ENCODE measurements at regions not wholly inside any gene's neighbourhood (a gene's known extent, or its start where the extent isn't known, plus 50 kb on each side); places are given as distances from the start of the nearest gene placed in this dataset.

DNA sequence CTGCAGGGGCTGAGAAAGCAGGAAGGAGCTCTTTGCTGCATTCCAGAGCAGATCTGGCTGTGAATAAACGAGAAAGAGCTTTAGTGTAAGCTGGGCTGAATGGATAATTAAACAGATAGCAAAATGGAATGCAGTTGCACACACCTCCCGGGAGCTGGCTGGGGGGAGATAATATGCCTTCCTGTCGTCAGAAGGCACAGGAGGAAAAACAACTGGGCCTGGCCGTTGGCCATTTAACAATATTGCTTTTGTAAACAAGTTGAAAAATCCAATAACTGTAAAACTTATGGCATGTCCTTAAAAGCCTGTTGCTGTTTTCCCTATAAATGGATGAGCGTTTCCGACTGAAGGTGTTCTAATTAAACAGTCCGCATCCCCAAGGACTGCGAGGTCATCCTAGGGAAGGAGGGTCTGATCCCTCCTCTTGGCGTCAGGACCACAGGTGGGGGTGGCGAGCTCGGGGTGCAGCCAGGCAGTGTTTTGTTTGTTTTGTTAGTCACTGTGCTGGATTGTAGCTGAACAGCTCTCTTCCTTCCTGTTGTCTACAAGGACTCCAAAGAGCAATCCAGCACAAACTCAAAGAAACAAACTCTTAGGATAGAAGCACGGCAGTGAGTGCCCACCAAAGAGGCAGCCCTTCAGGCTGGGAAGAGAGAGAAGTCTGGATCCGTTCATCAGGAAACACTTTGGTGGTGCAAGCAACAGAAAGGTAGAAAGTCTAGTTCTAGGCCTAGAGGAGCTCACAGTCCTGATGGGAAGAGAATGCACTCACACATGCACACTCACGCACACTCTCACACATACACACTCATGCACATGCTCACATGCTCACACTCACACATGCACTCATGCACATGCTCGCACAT, 133.4 kb upstream of the SMAD3 start (continued):
- no peak for TF ChIP-seq ZNF217 (CRISPR knock-in tag; IDR thresholded peaks at IDR 0.05)
- TF ChIP-seq, protein P1, sequence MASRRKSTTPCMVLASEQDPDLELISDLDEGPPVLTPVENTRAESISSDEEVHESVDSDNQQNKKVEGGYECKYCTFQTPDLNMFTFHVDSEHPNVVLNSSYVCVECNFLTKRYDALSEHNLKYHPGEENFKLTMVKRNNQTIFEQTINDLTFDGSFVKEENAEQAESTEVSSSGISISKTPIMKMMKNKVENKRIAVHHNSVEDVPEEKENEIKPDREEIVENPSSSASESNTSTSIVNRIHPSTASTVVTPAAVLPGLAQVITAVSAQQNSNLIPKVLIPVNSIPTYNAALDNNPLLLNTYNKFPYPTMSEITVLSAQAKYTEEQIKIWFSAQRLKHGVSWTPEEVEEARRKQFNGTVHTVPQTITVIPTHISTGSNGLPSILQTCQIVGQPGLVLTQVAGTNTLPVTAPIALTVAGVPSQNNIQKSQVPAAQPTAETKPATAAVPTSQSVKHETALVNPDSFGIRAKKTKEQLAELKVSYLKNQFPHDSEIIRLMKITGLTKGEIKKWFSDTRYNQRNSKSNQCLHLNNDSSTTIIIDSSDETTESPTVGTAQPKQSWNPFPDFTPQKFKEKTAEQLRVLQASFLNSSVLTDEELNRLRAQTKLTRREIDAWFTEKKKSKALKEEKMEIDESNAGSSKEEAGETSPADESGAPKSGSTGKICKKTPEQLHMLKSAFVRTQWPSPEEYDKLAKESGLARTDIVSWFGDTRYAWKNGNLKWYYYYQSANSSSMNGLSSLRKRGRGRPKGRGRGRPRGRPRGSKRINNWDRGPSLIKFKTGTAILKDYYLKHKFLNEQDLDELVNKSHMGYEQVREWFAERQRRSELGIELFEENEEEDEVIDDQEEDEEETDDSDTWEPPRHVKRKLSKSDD (conservative IDR thresholded peaks at IDR 0.05; ENCODE audit: low read length) = no peak
- TF ChIP-seq, protein P2, sequence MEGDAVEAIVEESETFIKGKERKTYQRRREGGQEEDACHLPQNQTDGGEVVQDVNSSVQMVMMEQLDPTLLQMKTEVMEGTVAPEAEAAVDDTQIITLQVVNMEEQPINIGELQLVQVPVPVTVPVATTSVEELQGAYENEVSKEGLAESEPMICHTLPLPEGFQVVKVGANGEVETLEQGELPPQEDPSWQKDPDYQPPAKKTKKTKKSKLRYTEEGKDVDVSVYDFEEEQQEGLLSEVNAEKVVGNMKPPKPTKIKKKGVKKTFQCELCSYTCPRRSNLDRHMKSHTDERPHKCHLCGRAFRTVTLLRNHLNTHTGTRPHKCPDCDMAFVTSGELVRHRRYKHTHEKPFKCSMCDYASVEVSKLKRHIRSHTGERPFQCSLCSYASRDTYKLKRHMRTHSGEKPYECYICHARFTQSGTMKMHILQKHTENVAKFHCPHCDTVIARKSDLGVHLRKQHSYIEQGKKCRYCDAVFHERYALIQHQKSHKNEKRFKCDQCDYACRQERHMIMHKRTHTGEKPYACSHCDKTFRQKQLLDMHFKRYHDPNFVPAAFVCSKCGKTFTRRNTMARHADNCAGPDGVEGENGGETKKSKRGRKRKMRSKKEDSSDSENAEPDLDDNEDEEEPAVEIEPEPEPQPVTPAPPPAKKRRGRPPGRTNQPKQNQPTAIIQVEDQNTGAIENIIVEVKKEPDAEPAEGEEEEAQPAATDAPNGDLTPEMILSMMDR (IDR thresholded peaks at IDR 0.05 in 2 of 3, conservative IDR thresholded peaks at IDR 0.05 in 1 of 3; ENCODE audit: insufficient read depth in 2 of 3, low read depth in 1 of 3, low read length in 3 of 3) = no peak
- TF ChIP-seq, protein P3, sequence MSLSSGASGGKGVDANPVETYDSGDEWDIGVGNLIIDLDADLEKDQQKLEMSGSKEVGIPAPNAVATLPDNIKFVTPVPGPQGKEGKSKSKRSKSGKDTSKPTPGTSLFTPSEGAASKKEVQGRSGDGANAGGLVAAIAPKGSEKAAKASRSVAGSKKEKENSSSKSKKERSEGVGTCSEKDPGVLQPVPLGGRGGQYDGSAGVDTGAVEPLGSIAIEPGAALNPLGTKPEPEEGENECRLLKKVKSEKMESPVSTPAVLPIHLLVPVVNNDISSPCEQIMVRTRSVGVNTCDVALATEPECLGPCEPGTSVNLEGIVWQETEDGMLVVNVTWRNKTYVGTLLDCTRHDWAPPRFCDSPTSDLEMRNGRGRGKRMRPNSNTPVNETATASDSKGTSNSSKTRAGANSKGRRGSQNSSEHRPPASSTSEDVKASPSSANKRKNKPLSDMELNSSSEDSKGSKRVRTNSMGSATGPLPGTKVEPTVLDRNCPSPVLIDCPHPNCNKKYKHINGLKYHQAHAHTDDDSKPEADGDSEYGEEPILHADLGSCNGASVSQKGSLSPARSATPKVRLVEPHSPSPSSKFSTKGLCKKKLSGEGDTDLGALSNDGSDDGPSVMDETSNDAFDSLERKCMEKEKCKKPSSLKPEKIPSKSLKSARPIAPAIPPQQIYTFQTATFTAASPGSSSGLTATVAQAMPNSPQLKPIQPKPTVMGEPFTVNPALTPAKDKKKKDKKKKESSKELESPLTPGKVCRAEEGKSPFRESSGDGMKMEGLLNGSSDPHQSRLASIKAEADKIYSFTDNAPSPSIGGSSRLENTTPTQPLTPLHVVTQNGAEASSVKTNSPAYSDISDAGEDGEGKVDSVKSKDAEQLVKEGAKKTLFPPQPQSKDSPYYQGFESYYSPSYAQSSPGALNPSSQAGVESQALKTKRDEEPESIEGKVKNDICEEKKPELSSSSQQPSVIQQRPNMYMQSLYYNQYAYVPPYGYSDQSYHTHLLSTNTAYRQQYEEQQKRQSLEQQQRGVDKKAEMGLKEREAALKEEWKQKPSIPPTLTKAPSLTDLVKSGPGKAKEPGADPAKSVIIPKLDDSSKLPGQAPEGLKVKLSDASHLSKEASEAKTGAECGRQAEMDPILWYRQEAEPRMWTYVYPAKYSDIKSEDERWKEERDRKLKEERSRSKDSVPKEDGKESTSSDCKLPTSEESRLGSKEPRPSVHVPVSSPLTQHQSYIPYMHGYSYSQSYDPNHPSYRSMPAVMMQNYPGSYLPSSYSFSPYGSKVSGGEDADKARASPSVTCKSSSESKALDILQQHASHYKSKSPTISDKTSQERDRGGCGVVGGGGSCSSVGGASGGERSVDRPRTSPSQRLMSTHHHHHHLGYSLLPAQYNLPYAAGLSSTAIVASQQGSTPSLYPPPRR (CRISPR knock-in tag; IDR thresholded peaks at IDR 0.05; ENCODE audit: borderline replicate concordance) = no peak
- TF ChIP-seq, protein P4, sequence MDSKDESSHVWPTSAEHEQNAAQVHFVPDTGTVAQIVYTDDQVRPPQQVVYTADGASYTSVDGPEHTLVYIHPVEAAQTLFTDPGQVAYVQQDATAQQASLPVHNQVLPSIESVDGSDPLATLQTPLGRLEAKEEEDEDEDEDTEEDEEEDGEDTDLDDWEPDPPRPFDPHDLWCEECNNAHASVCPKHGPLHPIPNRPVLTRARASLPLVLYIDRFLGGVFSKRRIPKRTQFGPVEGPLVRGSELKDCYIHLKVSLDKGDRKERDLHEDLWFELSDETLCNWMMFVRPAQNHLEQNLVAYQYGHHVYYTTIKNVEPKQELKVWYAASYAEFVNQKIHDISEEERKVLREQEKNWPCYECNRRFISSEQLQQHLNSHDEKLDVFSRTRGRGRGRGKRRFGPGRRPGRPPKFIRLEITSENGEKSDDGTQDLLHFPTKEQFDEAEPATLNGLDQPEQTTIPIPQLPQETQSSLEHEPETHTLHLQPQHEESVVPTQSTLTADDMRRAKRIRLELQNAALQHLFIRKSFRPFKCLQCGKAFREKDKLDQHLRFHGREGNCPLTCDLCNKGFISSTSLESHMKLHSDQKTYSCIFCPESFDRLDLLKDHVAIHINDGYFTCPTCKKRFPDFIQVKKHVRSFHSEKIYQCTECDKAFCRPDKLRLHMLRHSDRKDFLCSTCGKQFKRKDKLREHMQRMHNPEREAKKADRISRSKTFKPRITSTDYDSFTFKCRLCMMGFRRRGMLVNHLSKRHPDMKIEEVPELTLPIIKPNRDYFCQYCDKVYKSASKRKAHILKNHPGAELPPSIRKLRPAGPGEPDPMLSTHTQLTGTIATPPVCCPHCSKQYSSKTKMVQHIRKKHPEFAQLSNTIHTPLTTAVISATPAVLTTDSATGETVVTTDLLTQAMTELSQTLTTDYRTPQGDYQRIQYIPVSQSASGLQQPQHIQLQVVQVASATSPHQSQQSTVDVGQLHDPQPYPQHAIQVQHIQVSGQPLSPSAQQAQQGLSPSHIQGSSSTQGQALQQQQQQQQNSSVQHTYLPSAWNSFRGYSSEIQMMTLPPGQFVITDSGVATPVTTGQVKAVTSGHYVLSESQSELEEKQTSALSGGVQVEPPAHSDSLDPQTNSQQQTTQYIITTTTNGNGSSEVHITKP (IDR thresholded peaks at IDR 0.05; ENCODE audit: partially characterized antibody) = no peak
- no peak for TF ChIP-seq NFE2L1 (tag; IDR thresholded peaks at IDR 0.05; ENCODE audit: borderline replicate concordance, low read depth)
- no peak for TF ChIP-seq HOXB6 (CRISPR knock-in tag; IDR thresholded peaks at IDR 0.05; ENCODE audit: borderline replicate concordance)
- no peak for TF ChIP-seq ZKSCAN8 (CRISPR knock-in tag; IDR thresholded peaks at IDR 0.05)
- TF ChIP-seq ETV5 (CRISPR knock-in tag; IDR thresholded peaks at IDR 0.05; ENCODE audit: low read depth) = peak; percentile 48; the same call in 1 of the 2 replicates
- no peak for TF ChIP-seq SMAD4 (CRISPR knock-in tag; conservative IDR thresholded peaks at IDR 0.05)
- TF ChIP-seq, protein P5, sequence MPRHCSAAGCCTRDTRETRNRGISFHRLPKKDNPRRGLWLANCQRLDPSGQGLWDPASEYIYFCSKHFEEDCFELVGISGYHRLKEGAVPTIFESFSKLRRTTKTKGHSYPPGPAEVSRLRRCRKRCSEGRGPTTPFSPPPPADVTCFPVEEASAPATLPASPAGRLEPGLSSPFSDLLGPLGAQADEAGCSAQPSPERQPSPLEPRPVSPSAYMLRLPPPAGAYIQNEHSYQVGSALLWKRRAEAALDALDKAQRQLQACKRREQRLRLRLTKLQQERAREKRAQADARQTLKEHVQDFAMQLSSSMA (CRISPR knock-in tag; IDR thresholded peaks at IDR 0.05) = no peak
